Fibroblast of pulmonary artery (primary cell): ENCODE measurements at regions not wholly inside any gene's neighbourhood (a gene's known extent, or its start where the extent isn't known, plus 50 kb on each side); places are given as distances from the start of the nearest gene placed in this dataset.

ENCODE experiments used
- DNase-seq: peaks from one replicate; pipeline ENCODE4 v3.0.0-alpha.2; 2010; ENCODE audit warnings: low read depth
- H3K4me3 ChIP-seq: replicated peaks from 2 replicates; pipeline ENCODE4 v1.5.1; 2011; ENCODE audit warnings: low read depth, mild to moderate bottlenecking, control low read depth, low read length, moderate library complexity
- CTCF ChIP-seq: IDR thresholded peaks from 2 replicates; pipeline ENCODE4 v1.5.1; 2011; ENCODE audit warnings: mild to moderate bottlenecking, control low read depth, low read length, inconsistent platforms; ENCODE audit errors: missing control alignments

DNA sequence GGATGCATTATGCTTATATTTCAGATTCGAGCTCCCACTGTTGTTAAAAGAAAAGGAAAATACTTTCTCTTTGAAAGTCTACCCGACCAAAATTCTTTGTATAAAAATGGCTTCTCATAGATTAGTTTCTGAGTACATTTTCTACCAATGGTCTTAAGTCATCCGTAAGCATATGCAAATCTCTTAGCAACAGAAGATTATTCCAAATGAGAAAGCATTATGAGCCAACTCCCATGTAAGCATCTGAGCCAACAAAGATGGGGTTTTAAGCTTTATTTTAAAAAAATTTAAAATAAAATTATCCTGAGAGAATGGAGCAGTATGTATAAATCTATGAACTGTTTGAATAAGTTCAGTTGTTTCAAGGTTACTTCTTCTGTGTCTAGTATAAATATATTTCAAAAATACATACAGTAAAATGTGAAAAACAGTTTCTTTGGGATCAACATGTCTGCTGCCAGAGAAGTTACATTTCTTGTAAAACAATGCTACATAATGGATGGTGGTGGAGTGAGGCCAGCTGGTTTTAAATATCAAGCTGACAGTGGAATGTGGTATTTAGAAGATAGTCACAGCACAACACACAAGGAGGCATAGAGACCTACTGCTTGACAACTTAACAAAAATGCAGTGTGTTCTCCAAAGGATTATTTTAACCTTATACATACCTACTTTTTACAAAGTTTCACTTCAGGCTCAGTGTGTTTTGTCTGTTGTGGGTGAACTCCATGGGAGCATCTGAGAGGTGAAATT, 199.5 kb upstream of the DIPK2B start:
- DNase-seq = peak; percentile 65
- TF ChIP-seq CTCF = no peak
- H3K4me3 ChIP-seq = no peak overlapping the region

DNA sequence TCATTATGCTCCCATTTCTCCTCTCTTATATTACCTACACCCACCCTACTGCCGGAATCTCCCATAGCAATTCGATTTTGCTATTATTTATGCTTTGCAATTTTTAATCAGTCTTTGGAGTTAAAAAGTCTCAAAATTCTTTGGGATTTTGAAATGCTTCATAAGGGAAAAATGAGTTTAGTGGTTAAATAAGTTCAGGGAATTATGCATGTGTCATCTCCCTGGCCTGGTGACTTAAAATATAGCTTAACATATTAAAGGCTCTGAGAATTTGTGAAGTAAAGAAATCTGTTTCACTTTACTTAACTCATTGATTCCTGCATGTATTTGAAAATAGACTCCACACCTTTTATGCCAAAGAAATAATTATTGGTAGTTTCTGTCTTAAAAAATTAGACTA, 185.1 kb upstream of the DIPK2B start:
- H3K4me3 ChIP-seq = no peak overlapping the region
- no peak for TF ChIP-seq CTCF
- no peak for DNase-seq

GRCh38 chrX:45381841-45382240, 181.2 kb upstream of the DIPK2B start:
- no peak for TF ChIP-seq CTCF
- no peak for DNase-seq
- H3K4me3 ChIP-seq = no peak overlapping the region

DNA sequence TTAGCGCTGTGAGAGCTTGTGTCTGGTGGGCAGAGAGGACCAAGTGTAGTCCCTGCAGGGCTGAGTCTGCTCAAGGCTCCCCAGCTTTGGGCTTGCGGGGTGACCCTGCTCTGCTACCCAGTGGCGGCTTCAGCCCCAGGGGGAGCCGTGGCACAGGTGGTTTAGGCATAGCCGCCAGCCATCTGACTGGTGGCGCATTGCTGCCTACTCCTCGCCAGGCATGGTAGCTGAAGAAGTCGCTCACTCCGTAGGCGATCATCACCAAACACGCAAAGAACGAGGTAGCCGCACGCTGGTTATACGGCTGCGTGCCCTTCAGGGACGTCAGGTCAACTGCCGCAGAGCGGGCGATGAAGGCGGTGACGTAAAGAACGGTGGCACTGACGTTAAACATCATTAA, 180.7 kb upstream of the DIPK2B start:
- no peak overlapping the region for H3K4me3 ChIP-seq
- no peak for TF ChIP-seq CTCF
- no peak for DNase-seq

DNA sequence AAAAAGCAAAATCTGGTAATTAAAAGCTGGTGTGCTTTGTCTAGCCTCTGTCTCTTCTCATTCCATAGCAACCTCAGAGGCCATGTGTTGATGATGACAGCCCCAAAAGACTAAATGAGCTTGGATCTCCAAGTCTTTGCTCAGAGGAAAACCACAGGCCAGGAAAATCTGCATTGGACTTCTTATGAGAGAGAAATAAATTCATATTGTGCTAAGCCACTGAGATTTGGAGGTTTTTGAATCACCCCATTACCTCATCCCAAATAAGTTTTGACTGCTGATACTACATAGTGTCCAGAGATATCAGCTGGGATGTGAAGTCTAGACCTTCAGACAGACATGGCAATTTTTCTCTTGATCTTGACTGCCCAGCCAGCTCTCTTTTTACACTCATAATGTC, 178.6 kb upstream of the DIPK2B start:
- no peak overlapping the region for H3K4me3 ChIP-seq
- no peak for TF ChIP-seq CTCF
- DNase-seq = no peak

DNA sequence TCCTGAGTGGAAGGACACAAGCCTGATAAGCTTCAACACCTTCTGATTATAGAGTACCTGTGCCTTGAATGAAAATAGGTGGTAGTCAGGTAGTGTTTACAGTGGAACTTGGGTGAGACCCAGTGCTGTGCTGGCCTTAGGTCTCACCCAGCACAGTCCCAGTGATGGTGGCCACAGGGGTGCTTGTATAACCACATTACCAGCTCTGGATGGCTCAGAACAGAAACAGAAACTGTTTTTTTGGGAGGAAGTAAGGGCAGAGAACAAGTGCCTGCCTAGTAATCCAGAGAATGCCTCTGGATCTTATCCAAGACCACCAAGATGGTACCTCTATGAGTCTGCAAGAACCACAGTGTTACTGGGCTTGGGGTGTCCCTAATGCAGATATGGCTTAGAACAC, 171.5 kb upstream of the DIPK2B start:
- TF ChIP-seq CTCF = no peak

DNA sequence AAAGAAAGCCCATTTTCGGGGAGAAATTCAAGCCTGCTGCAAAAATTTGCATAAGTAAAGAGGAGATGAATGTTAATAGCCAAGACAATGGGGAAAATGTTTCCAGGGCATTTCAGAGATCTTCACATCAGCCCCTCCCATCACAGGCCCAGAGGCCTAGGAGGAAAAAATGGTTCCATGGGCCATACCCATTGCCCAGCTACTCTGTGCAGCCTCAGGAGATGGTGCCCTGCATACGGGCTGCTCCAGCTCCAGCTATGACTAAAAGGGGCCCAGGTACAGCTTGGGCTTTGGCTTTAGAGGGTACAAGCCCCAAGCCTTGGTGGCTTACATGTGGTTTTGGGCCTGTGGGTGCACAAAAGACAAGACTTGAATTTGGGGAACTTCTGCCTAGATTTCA, 168.0 kb upstream of the DIPK2B start:
- TF ChIP-seq CTCF = no peak
- H3K4me3 ChIP-seq = no peak overlapping the region
- no peak for DNase-seq

More for the DNA sequence above, 171.5 kb upstream of the DIPK2B start:
- H3K4me3 ChIP-seq = no peak overlapping the region
- no peak for DNase-seq
